GM23248 (cell line): ENCODE measurements at regions not wholly inside any gene's neighbourhood (a gene's known extent, or its start where the extent isn't known, plus 50 kb on each side); places are given as distances from the start of the nearest gene placed in this dataset.
A peak's percentile ranks its signal among the peaks of the same experiment; 100 is the strongest.

Experiments used
- DNase-seq: peaks from one replicate; pipeline ENCODE4 v3.0.0-alpha.2; 2015
- H2AFZ ChIP-seq: fragments of 200-600 bp; sonication (generic); 2 replicates; pipeline ENCODE4 v1.6.1; 2016; ENCODE audit warnings: antibody characterized with exemption
- H3F3A ChIP-seq: fragments of 200-600 bp; sonication (generic); 2 replicates; pipeline ENCODE4 v1.6.1; 2016; ENCODE audit warnings: mild to moderate bottlenecking, antibody characterized with exemption, mixed run types; ENCODE audit not compliant: insufficient read depth
- H3K27ac ChIP-seq: fragments of 200-600 bp; sonication (generic); 2 replicates; pipeline ENCODE4 v1.5.1; 2016; ENCODE audit warnings: mild to moderate bottlenecking
- H3K27me3 ChIP-seq: fragments of 200-600 bp; sonication (generic); replicated peaks from 2 replicates; pipeline ENCODE4 v1.6.1; 2016; ENCODE audit warnings: mild to moderate bottlenecking; ENCODE audit not compliant: insufficient read depth
- H3K36me3 ChIP-seq: fragments of 200-600 bp; sonication (generic); 2 replicates; pipeline ENCODE4 v1.6.1; 2016; ENCODE audit warnings: low read depth, mild to moderate bottlenecking
- H3K4me1 ChIP-seq: fragments of 200-600 bp; sonication (generic); 2 replicates; pipeline ENCODE4 v1.6.1; 2016; ENCODE audit warnings: mild to moderate bottlenecking; ENCODE audit not compliant: insufficient read depth
- H3K4me2 ChIP-seq: fragments of 200-600 bp; sonication (generic); one replicate; pipeline ENCODE4 v1.6.1; 2016; ENCODE audit warnings: mild to moderate bottlenecking; ENCODE audit not compliant: unreplicated experiment
- H3K4me3 ChIP-seq: fragments of 200-600 bp; sonication (generic); 2 replicates; pipeline ENCODE4 v1.5.1; 2016; ENCODE audit warnings: mild to moderate bottlenecking
- H3K79me2 ChIP-seq: fragments of 200-600 bp; sonication (generic); 2 replicates; pipeline ENCODE4 v1.6.1; 2016; ENCODE audit warnings: mild to moderate bottlenecking; ENCODE audit not compliant: insufficient read depth
- H3K9ac ChIP-seq: fragments of 200-600 bp; sonication (generic); 2 replicates; pipeline ENCODE4 v1.6.1; 2016; ENCODE audit warnings: mild to moderate bottlenecking
- H3K9me2 ChIP-seq: fragments of 200-600 bp; sonication (generic); 2 replicates; pipeline ENCODE4 v1.6.1; 2016; ENCODE audit warnings: mixed run types, mild to moderate bottlenecking, moderate library complexity; ENCODE audit not compliant: insufficient read depth
- H3K9me3 ChIP-seq: fragments of 200-600 bp; sonication (generic); one replicate; pipeline ENCODE4 v1.6.1; 2017; ENCODE audit warnings: low read depth
- H4K20me1 ChIP-seq: fragments of 200-600 bp; sonication (generic); 2 replicates; pipeline ENCODE4 v1.6.0; 2016; ENCODE audit not compliant: insufficient read depth
- EZH2 ChIP-seq: fragments of 200-600 bp; sonication (generic); IDR thresholded peaks from 2 replicates; pipeline ENCODE4 v1.6.1; 2018; ENCODE audit warnings: antibody characterized with exemption, mild to moderate bottlenecking; ENCODE audit not compliant: insufficient read depth, poor library complexity, severe bottlenecking
- EZH2phosphoT487 ChIP-seq: fragments of 200-600 bp; sonication (generic); IDR thresholded peaks from 2 replicates; pipeline ENCODE4 v1.6.1; 2018; ENCODE audit warnings: antibody characterized with exemption, moderate library complexity, mild to moderate bottlenecking, low read depth; ENCODE audit not compliant: insufficient read depth
- WGBS, 2 experiments: methylation state at CpG; one replicate each; pipeline ENCODE4 v1.1.6; 2015 to 2017; ENCODE audit warnings: low lambda C conversion rate in 2 of 2, low coverage in 1 of 2; ENCODE audit errors: missing lambda C conversion rate in 2 of 2; 5-methylcytosine and 5-hydroxymethylcytosine counted together
- in situ Hi-C: fragments of 300-500 bp; cut with MboI; formaldehyde crosslinking; loops from 2 replicates; pipeline ENCODE4 v1.15.0; 2020

DNA sequence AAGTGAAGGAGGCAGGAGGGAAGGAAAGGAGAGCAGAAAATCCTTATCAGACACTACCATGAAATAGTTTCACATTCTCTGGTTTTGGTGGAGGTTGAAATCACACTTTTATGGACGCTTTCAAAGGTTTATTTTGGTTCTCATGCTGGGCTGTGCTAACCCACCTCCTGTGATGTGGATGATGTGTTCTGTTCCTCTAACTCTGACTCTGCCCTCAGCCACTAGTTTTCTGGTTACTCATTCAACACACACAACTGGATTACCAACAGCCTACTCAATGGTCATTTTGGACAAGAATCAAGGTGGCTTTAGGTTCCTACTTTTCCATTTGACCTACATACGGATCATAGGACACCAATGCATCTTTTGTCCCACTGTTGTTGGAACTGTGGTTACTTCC lies 522.1 kb upstream of the BTBD3 start:
- Histone ChIP-seq H3K9me2 (no peaks in the 10 kb centered on the region; the same call in 1 of the 2 replicates), H3K36me3 (no peaks in the 10 kb centered on the region), H3K27me3 (no peaks in the 10 kb centered on the region), H3K9ac (peak overlapping the region; percentile 70), H3K9me3 (no peaks in the 10 kb centered on the region), H3F3A (peaks cover 23% of the 10 kb centered on the region), H3K79me2 (no peaks in the 10 kb centered on the region), H3K27ac (peak overlapping the region; percentile 96), H3K4me2 (peak overlapping the region; percentile 56), H2AFZ (peak overlapping the region; percentile 58; the same call in 1 of the 2 replicates), H3K4me3 (no peak overlapping the region), H3K4me1 (peaks cover 36% of the 10 kb centered on the region), H4K20me1 (no peaks in the 10 kb centered on the region)
- peak; percentile 83 for DNase-seq
- no peak for TF ChIP-seq EZH2phosphoT487
- TF ChIP-seq EZH2: no peak
- WGBS, 2 experiments: 20 to 32% methylated on average over 2 of the region's 2 CpGs
- in situ Hi-C loops: no loop called here

DNA sequence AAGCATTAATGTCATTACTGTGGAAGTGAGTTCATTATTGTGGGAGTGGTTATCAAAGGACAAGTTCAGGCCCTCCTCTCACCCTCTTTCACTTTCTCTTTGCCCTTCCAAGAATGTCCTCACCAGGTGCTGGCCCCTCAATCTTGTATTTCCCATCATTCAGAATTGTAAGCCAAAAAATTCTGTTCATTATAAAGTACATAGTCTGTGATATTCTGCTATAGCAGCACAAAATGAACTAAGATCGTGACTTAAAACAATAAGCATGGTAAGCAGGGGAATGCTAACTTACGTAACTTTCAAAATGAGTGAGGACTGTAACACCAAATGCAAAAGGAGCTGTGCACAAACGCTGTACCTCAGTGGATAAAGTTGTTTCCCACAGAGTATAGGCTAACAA lies 515.7 kb upstream of the BTBD3 start:
- Histone ChIP-seq H3K9me3 (no peaks in the 10 kb centered on the region), H3K27me3 (no peaks in the 10 kb centered on the region), H2AFZ (no peak overlapping the region), H3F3A (no peaks in the 10 kb centered on the region), H3K4me3 (no peak overlapping the region), H4K20me1 (no peaks in the 10 kb centered on the region), H3K9ac (no peak overlapping the region), H3K27ac (no peak overlapping the region), H3K79me2 (no peaks in the 10 kb centered on the region), H3K4me2 (no peak overlapping the region), H3K4me1 (0 out of 2 replicates have a peak, but pooled peaks cover 11% of the 10 kb centered on the region), H3K36me3 (no peaks in the 10 kb centered on the region), H3K9me2 (no peaks in the 10 kb centered on the region; the same call in 1 of the 2 replicates)
- DNase-seq: no peak
- WGBS, 2 experiments: 85 to 87% methylated on average over 3 of the region's 3 CpGs
- TF ChIP-seq EZH2 (no peak), EZH2phosphoT487 (no peak)
- in situ Hi-C loops: no loop called here

DNA sequence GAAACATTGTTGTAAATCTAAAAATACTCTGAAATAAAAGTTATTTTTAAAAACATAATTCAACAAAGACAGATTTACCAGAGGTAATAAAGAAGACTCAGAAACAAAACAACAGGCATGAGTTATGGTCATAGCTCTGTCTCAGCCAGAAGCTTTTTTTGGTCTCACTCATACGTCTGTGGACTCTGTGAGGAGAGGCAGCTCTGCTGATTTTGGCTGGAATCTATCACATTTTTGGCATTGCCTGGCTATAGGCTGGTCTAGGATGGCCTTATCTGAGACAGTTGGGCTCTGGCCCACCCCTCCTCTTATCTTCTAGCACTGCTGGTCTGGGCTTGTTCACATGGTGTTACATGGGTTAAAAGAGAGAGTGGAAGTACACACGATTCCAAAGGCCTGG lies 514.0 kb upstream of the BTBD3 start:
- Histone ChIP-seq H3K9me2 (no peaks in the 10 kb centered on the region; the same call in 1 of the 2 replicates), H3K4me3 (no peak overlapping the region), H4K20me1 (no peaks in the 10 kb centered on the region), H3K9ac (no peak overlapping the region), H3K27ac (no peak overlapping the region), H3K9me3 (no peaks in the 10 kb centered on the region), H3F3A (no peaks in the 10 kb centered on the region), H3K4me1 (0 out of 2 replicates have a peak, but pooled peaks cover 6% of the 10 kb centered on the region), H3K27me3 (no peaks in the 10 kb centered on the region), H3K4me2 (no peak overlapping the region), H3K79me2 (no peaks in the 10 kb centered on the region), H2AFZ (no peak overlapping the region), H3K36me3 (no peaks in the 10 kb centered on the region)
- in situ Hi-C loops: no loop called here
- DNase-seq: peak; percentile 18
- WGBS, 2 experiments: 23 to 50% methylated on average over 2 of the region's 2 CpGs
- TF ChIP-seq EZH2phosphoT487: no peak
- TF ChIP-seq EZH2: no peak

DNA sequence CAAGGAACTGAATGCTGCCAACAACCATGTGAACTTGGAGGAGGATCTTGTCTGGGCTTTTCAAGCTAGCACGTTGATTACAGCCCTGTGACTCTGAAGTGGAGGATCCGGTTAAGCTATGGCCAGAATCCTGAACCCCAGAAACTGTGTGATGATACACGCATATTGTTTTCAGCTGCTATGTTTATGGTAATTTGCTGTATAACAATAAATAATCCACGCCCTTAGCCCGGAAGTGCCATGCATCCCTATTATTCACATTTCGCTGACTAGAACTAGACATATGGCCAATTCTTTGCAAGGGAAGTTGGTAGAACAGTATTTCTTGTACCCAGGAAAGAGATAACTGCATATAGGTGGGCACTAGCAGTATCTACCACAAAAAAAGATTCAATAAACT lies 510.8 kb upstream of the BTBD3 start:
- no peaks in the 10 kb centered on the region for H4K20me1 ChIP-seq
- TF ChIP-seq EZH2 (no peak), EZH2phosphoT487 (no peak)
- no peak overlapping the region for H3K4me2 ChIP-seq
- 85 to 92% methylated on average over 6 of the region's 6 CpGs for WGBS, 2 experiments
- H3K79me2 ChIP-seq: no peaks in the 10 kb centered on the region
- H3K36me3 ChIP-seq: no peaks in the 10 kb centered on the region
- H3F3A ChIP-seq: no peaks in the 10 kb centered on the region
- 0 out of 2 replicates have a peak, but pooled peaks cover 3% of the 10 kb centered on the region for H3K4me1 ChIP-seq
- no peak overlapping the region for H2AFZ ChIP-seq
- no peaks in the 10 kb centered on the region for H3K9me3 ChIP-seq
- H3K27me3 ChIP-seq: no peaks in the 10 kb centered on the region
- in situ Hi-C loops: no loop called here
- H3K9ac ChIP-seq: no peak overlapping the region
- no peak for DNase-seq
- H3K9me2 ChIP-seq: no peaks in the 10 kb centered on the region
- no peak overlapping the region for H3K27ac ChIP-seq
- H3K4me3 ChIP-seq: no peak overlapping the region

DNA sequence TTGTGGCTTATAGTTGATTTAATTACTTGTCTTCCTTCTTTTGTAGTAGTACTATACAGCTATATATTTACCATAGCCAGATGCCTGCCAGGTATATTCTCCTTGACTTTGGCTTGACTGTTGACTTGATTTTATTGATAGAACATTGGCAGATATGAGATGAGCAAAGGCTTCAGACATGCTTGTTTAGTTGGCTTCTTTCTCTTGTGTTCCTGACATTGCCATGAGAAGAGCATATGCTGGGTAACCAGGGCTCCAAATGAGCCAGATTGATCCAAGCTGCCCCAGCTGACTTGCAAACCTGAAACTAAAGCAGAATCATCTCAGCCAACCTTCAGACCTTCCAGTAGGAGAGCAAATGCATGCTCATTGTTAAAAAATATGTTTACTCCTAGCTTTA lies 508.1 kb upstream of the BTBD3 start:
- H3K27ac ChIP-seq: no peak overlapping the region
- DNase-seq: no peak
- H3K36me3 ChIP-seq: no peaks in the 10 kb centered on the region
- H3K9ac ChIP-seq: no peak overlapping the region
- no peak overlapping the region for H2AFZ ChIP-seq
- no peaks in the 10 kb centered on the region for H3F3A ChIP-seq
- TF ChIP-seq EZH2 (no peak), EZH2phosphoT487 (no peak)
- in situ Hi-C loops: no loop called here
- H3K4me3 ChIP-seq: no peak overlapping the region
- no peaks in the 10 kb centered on the region for H3K27me3 ChIP-seq
- H3K9me3 ChIP-seq: no peaks in the 10 kb centered on the region
- no peaks in the 10 kb centered on the region for H4K20me1 ChIP-seq
- no peaks in the 10 kb centered on the region for H3K4me1 ChIP-seq
- no peaks in the 10 kb centered on the region for H3K9me2 ChIP-seq
- no peaks in the 10 kb centered on the region for H3K79me2 ChIP-seq
- no peak overlapping the region for H3K4me2 ChIP-seq
